ENCODE measurements at regions not wholly inside any gene's neighbourhood (a gene's known extent, or its start where the extent isn't known, plus 50 kb on each side); places are given as distances from the start of the nearest gene placed in this dataset.

DNA sequence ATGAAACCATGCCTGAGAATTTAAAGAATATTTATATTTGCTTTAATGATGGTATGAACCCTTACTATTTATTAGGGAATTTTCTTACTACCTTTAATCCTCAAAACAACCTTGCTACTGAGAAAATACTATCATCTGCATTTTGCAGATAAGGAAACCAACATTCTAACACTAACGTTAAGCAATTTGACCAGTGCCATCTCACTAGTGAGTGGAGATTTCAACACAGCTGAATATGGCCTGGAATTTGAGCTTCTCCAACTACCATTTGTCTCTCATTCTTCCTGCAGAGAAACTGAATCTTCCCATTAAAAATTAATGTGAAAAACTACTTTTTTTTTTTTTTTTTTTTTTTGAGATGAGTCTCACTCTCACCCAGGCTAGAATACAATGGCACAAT, 380.9 kb upstream of the SMIM31 start:
- H3K4me3 ChIP-seq (ENCODE audit: low read depth, low read length) = no peak overlapping the region
- DNase-seq (ENCODE audit: low read depth, low spot score) = no peak
- in situ Hi-C loops (cut with HindIII; ENCODE audit: low sequenced_read_pairs) = no loop called here
- TF ChIP-seq, protein P1, sequence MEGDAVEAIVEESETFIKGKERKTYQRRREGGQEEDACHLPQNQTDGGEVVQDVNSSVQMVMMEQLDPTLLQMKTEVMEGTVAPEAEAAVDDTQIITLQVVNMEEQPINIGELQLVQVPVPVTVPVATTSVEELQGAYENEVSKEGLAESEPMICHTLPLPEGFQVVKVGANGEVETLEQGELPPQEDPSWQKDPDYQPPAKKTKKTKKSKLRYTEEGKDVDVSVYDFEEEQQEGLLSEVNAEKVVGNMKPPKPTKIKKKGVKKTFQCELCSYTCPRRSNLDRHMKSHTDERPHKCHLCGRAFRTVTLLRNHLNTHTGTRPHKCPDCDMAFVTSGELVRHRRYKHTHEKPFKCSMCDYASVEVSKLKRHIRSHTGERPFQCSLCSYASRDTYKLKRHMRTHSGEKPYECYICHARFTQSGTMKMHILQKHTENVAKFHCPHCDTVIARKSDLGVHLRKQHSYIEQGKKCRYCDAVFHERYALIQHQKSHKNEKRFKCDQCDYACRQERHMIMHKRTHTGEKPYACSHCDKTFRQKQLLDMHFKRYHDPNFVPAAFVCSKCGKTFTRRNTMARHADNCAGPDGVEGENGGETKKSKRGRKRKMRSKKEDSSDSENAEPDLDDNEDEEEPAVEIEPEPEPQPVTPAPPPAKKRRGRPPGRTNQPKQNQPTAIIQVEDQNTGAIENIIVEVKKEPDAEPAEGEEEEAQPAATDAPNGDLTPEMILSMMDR (IDR thresholded peaks at IDR 0.05; ENCODE audit: low read depth, low read length) = no peak

DNA sequence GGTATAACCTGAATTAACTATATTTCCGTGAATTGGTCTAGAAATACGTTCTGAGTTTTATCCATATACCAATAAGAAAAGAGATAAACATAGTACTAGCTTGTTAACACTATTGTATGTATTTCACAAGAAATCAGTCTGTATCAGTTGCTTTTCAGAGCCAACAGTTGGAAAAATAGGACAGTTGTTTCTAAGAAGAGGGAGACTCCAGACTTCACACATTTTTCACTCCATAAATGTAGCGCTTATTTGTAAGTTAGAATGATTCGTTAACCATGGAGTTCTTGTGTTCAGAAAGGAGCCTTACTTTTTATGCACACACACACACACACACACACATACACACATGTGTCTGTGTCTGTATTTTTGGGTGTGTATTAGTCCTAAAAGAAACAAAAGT, 376.7 kb upstream of the SMIM31 start:
- H3K4me3 ChIP-seq (ENCODE audit: low read depth, low read length) = no peak overlapping the region
- in situ Hi-C loops (cut with HindIII; ENCODE audit: low sequenced_read_pairs) = no loop called here
- no peak for DNase-seq (ENCODE audit: low read depth, low spot score)
- TF ChIP-seq, protein P1 (IDR thresholded peaks at IDR 0.05; ENCODE audit: low read depth, low read length) = no peak

DNA sequence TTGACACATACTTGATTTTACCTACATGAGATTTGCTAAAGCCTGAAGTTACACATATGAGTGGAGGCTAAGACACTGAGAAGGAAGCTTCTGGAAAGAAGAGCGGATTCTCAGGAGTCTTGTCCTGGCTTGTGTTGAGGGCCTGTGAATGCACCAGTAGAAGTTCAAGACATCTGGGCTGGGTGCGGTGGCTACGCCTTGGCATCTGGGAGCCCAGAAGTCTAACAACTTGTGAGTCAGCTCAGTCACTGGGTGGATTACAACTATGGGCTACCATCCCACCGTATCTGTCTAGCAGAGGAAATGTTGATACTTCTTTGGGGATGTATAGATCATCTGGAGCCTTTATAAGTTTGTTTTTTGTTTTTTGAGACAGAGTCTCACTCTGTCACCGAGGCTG, 375.6 kb upstream of the SMIM31 start:
- in situ Hi-C loops (cut with HindIII; ENCODE audit: low sequenced_read_pairs) = no loop called here
- no peak for DNase-seq (ENCODE audit: low read depth, low spot score)
- TF ChIP-seq, protein P1 (IDR thresholded peaks at IDR 0.05; ENCODE audit: low read depth, low read length) = no peak
- H3K4me3 ChIP-seq (ENCODE audit: low read depth, low read length) = no peak overlapping the region

DNA sequence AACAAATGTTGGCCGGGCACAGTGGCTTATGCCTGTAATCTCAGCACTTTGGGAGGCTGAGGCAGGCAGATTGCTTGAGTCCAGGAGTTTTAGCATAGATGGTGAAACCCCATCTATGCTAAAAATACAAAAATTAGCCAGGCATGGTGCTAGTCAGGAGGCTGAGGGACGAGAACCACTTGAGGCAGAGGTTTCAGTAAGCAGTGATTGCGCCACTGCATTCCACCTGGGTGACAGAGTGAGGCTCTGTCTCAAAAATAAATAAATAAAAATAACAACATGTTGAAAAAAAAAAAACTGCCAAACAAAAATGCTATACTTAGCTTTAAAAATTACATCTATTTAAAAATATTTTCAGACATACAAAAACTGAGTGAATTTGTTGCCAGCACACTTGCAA, 374.2 kb upstream of the SMIM31 start:
- in situ Hi-C loops (cut with HindIII; ENCODE audit: low sequenced_read_pairs) = no loop called here
- TF ChIP-seq, protein P1 (IDR thresholded peaks at IDR 0.05; ENCODE audit: low read depth, low read length) = no peak
- no peak overlapping the region for H3K4me3 ChIP-seq (ENCODE audit: low read depth, low read length)
- DNase-seq (ENCODE audit: low read depth, low spot score) = no peak

DNA sequence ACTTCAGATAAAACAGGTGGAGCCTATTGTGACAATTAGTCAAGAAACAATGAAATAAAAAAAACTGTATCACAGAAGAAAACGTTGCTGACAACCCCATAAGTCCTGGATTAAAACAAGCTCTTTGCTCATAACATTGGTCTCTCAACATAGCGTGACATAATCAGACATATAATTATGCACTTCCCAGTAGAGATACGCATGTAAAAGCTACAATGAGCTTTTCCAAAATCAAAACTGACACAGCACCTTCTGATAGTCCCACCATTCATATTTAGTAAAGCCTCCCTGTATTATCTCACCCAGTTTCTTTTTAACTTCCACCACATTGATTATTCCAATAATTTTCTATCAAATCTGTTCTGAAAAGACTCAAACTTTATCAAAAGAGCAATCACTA, 372.1 kb upstream of the SMIM31 start:
- in situ Hi-C loops (cut with HindIII; ENCODE audit: low sequenced_read_pairs) = no loop called here
- TF ChIP-seq, protein P1 (IDR thresholded peaks at IDR 0.05; ENCODE audit: low read depth, low read length) = no peak
- no peak overlapping the region for H3K4me3 ChIP-seq (ENCODE audit: low read depth, low read length)
- DNase-seq (ENCODE audit: low read depth, low spot score) = no peak

DNA sequence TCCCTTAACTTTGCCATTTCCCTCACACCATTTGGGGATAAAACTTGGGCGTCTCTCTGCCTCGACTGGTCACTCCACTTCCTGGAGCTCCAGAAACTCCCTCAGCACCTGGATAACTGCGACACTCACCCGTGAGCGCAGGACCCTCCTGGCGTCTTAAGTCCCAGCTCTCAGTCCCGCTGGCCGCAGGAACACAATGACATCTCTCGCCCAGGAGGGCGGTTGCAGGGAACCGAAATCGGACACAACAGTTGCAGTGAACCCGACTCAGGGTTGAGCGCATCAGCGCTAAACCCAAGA, 370.9 kb upstream of the SMIM31 start:
- TF ChIP-seq, protein P1 (IDR thresholded peaks at IDR 0.05; ENCODE audit: low read depth, low read length) = no peak
- in situ Hi-C loops (cut with HindIII; ENCODE audit: low sequenced_read_pairs) = no loop called here
- peak overlapping the region; percentile 55 for H3K4me3 ChIP-seq (ENCODE audit: low read depth, low read length)
- no peak for DNase-seq (ENCODE audit: low read depth, low spot score)
